DMS114 treated with DMSO at 0.1 percent for 48 hours (cell line): ENCODE measurements at regions not wholly inside any gene's neighbourhood (a gene's known extent, or its start where the extent isn't known, plus 50 kb on each side); places are given as distances from the start of the nearest gene placed in this dataset.
"Not testable (repeated sequence)": the region's sequence is repeated elsewhere in the genome, so short reads cannot be mapped to it uniquely, and the experiment has no call there.

Source experiments
- DNase-seq: peaks from one replicate; lab custom pipeline; 2025; ENCODE audit not compliant: unreplicated experiment; lab: John Stamatoyannopoulos, UW

DNA sequence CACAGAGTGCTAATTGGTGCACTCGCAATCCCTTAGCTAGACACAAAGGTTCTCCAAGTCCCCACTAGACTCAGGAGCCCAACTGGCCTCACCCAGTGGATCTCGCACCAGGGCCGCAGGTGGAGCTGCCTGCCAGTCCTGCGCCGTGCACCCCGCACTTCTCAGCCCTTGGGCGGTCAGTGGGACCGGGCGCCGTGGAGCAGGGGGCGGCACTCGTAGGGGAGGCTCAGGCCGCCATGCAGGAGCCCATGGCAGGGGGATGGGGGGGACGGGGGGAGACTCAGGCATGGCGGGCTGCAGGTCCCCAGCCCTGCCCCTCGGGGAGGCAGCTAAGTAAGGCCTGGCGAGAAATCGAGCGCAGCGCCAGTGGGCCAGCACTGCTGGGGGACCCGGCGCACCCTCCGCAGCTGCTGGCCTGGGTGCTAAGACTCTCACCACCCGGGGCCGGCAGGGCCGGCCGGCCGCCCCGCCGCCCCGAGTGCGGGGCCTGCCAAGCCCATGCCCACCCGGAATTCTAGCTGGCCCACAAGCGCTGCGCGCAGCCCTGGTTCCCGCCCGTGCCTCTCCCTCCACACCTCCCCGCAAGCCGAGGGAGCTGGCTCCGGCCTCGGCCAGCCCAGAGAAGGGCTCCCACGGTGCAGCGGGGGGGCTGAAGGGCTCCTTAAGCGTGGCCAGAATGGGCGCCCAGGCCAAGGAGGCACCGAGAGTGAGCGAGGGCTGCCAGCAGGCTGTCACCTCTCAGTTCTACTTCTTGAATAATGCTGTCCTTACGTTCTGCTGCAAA is 258.2 kb downstream of the GALC start:
- DNase-seq = not testable (repeated sequence)

DNA sequence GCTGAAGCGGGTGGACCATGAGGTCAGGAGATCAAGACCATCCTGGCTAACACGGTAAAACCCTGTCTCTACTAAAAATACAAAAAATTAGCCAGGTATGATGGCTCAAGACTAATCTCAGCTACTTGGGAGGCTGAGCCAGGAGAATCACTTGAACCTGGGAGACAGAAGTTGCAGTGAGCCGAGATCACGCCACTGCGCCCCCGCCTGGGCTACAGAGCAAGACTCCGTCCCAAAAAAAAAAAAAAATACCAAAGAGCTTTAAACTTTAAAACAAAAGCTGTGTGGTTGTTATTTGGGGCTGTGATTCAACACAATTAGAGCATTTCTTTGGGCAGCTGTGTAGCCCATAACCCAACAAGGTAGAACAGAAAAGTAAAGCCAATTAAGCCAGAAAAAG is 259.9 kb downstream of the GALC start:
- not testable (repeated sequence) for DNase-seq

DNA sequence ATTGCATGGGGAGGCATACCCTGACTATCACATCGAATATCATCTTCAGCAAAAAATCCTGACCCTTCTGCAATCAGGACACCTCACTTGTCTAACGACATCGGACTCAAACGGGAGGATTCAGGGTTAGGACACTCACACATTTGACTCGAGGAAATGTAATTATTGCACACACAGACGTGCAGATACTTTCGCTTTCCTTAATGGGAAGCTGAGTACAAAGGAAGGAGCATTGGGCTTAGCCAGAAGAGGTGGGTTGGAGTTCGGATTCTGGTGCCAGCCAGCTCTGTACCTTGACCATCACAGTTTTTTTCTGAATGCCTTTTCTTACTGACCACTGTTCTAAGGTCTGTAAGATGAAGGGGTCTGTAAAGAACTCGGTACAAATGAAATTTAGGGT is 260.4 kb downstream of the GALC start:
- no peak for DNase-seq

DNA sequence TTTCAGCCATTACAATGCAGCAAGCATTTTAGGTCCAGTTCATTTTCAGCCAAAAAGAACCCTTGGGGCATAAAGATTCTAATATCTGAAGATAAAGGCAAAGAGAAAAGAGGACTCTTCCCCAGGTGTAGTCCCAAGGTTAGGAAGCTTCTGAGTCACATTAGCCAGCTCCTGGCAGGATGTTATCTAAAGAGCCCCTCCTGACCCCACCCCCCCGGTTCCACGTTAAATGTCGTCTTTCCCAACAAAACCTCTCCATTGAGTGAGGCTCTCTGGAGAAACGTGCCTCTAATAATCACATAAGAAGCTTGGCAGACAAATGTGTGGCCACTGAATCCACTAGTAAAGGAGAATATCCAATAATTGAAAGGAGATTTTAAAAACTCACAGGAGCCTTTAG is 267.7 kb downstream of the GALC start:
- DNase-seq = no peak

DNA sequence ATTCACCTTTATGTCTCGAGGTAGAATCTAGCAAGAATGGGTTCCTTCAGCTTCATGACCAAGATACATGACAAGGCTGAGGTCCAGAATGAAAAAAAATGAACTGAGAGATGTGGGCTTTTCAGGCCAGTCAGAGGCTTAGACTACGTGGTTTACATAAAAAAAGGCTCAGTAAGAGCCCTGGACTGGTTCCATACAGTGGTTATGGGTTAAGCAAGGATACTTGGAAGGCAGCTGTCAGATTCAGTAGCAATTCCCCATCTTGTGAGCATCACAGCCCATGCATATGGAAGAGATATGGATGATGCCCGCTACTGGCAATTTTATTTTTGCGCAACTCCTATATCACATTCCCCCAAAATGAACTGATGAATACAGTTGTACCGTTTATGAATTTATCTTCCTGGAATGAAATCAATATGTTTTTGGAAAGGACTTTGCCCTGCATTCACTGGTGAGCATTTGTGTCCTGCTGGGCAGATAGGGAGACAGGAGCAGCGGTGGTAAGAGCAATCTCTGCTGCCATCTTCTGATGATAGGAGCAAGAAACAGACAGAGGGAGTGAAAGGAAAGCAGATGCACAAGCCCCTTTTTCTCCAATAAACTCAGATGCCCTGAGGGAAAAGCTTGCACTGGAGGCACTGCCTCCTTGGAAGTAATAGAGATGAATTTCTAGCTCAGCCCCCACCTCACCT is 280.4 kb downstream of the GALC start:
- no peak for DNase-seq

DNA sequence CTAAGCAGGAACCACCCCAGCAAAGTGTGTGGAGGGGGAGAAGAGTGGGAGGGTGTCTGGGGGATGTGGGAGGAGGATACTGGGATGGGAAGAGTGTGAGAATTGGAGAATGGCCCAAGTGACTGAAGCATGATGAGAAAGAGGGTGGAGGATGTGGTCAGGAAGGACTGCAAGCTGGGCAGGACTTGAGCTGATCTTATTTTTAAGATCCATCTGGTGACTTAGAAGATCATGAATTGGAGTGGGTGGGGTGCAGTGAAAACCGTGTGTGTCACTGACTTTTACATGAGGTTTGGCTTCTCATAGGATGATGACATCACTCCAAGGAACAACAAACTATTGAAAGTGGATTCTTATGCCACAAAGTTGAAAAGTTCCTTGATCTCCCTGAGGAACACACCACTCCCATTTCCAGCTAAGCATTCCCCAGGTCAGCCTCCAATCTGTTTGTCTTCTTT is 287.5 kb downstream of the GALC start:
- DNase-seq = no peak

DNA sequence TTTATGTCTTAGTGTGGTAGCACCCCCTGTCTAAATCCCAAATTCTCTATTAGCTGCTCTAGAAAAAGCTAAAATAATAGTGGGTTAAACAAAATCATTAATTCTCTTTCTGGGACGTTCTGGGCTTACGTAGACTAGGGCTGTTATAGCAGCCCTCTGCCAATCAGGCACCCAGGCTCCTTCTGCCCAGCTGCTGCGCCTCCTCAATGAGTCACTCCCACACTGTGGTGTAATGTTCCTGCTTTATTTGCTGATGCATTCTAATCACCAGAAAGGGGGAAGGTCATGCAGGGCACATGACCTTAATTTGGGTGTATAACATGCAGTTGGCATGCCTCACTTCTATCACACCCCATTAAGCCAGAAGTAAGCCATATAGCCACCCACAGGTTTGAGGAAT is 294.5 kb downstream of the GALC start:
- no peak for DNase-seq

DNA sequence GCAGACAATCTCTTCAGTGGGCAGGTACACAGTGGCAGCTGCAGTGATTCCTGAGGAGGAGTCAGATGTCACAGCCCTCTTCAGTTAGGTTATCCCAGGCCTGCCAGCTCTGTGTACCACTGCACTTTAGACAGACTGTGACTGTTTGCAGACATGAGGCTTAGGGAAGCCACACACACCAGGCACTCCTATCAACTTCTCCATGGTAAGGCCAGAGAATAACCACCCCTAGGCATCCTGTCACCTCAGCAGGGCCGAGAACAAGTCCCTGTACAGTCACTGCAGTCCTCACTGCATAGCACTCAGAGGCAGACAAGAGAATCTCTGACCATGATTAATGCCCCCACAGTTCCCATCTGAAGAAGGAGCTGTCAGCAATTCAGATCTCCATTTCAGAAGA is 296.5 kb downstream of the GALC start:
- no peak for DNase-seq

DNA sequence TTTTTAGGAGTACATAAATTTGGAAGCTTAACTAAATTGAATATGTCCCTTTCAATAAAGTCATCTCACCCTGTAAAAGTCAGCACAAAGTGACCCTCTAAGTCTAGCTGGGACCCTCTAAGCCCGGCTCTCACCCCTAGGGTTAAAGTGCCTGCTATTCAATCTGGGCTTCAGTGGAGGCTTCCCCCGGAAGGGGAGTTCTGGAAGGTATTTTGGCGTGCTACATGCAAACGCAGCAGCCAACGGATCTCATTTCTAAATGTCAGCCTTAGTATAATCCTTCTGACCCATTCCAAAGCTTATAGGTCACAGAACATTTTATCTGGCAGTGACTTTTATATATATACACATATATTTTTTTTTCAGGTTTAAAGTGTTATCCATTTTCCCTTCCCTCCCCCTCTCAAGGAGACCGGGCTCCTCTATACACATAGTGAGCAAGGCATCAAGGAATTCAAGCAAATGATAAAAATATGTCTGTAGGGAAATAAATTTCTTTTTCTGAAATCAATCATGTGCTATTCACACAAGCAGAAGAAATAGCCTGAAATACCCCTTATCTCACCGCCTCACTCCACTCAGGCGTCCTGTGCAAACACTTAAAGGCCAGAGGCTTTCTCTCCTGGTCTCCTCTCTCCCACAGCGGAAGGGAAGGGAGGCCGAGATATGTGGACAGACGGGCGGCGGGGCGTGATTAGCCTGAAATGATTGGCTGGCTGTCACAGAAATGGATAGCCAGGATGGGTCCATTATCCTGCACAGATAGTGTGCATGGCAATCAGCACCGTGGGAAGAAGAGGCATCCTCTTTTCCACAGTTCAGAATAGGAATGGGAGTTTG is 301.7 kb downstream of the GALC start:
- DNase-seq = no peak

DNA sequence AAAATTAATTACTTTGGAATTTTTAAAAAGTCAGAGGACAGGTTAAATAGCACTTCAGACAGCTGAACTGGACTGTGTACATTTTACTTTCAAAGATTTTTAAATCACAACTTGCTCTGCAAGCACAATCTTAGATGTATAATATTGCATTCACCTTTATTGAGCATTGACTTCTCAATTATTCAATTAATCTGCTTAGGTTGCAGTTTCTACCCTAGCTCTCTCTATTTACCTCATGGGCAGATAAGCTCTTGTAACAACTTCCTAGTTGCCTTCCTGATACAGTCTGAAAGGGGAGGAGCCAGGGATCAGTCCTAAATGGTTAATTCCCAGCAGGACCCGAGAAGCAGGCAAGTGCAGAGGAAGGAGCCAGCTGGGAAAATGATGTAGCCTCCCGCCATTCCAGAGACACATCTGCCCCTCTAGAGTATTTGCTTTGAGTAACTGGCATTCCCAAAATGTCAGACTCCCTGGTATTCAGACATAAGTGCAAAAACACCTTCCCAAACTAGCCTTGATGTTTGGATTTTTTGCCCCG is 302.8 kb downstream of the GALC start:
- DNase-seq = no peak

DNA sequence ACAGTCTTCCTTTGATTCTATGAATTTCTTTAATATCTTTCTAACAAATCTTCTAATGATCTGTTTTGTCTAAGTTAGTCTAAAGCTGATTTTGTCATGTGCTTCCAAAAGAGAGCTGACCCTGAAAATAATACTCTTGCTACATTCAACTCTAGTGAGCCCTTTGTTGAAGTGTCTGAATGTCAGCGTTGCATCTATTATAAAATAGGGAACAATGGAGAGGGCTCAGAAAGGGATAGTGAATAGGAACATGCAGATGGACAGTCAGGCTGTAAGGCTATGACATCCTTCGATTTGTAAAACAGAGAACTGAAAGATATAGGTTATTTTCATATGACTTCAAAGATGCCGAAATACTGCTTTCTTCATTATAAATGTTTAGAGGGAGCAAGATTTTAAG is 304.5 kb downstream of the GALC start:
- no peak for DNase-seq

DNA sequence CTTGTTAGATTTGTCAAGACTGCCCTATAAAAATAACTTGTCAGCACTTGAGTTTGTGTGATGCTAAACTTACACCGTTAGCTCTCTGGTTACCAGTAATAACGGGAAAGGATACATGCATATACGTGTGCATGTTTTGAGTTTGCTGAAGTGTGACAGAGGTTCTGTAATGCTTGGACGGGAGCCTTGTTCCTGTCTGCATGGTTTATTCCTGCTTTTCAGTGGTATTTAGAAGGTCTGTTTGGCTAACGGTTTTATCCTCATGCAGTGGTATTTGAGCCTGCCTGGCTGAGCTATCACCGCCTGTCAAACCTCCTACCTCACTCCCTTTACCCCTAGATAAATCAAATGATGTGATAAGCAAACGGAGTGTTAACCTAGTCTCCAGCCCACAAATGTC is 305.6 kb downstream of the GALC start:
- DNase-seq = no peak

DNA sequence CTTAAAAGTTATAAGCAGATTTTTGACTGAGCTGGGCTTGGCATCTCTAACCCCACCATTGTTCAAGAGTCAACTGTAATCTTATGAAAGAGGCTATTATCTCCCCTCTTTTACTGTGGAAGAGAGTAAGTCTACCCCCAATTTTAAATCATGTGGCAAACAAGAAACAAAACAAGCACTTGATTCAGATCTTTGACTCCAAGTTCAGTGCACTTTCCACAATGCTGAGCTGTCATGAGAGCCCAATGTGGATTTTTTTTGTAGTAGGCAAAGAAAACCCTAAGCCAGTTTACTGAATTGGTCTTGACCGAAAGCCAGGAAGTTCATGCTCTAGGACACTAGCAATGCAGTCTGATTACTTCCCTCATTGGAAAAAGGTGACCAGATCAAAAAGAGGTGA is 306.2 kb downstream of the GALC start:
- DNase-seq = no peak

DNA sequence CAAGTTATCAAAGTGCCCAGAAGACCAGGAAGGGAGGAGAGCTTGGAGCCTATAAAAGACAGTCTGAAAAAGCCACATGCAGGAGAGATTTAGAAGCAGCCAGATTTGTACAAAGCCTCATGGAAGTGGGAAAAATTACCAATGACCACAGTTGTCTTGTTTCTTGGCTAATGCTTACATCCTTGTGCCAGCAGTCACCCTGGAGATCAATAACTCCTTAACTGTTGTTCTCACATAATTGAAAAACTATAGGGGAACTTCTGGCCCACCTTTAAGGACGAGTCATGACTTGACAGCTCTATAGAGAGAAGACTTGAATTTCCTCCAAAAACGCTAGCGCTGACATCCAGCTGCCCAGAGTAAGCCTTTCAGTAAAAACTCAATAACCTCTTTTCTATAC is 313.1 kb downstream of the GALC start:
- DNase-seq = no peak

DNA sequence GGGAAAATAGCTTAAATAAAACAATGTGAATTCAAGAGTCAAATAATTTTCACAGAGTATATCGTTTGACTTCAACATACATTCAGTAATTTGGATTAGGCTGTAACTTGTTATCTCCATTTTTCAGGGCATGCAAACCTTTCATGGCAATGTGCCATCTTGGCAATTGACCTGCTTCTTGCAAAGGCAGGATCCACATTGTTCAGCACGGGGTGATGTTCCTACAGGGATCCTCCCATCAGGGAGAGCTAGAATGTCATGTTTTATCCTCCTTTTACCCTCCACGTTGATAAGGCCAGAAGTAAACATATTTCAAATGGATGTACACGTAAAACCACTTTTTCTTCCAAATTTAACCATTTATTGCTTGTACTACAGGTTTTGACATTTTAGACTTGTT is 314.4 kb downstream of the GALC start:
- DNase-seq = no peak

DNA sequence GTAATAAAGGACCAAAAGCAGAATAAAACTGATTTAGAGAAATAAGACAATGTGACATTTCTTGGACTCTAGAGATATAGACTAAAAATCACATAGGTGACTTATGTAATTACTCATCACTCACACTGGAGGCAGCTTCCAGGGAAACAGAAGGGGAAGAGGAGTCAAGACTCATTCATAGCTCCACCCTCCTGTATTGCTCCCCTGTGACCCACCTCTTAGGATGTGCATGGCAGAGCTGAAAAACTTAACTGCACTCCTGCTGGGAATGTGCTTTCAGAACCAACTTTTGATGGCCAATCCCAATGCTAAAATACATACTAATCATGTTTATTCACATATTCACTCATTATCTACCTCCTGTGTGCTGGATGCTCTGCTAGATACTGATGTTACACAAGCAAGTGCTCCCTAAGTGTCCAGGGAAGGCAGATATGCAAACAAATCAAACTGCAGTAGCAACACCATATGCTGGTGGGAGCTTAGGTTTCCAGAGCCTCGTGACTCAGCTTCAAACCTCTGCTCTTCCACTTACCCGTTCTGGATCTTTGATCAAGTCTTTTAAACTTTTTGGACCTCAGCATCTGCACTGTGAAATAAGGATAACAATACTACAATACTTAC is 316.1 kb downstream of the GALC start:
- DNase-seq = no peak

DNA sequence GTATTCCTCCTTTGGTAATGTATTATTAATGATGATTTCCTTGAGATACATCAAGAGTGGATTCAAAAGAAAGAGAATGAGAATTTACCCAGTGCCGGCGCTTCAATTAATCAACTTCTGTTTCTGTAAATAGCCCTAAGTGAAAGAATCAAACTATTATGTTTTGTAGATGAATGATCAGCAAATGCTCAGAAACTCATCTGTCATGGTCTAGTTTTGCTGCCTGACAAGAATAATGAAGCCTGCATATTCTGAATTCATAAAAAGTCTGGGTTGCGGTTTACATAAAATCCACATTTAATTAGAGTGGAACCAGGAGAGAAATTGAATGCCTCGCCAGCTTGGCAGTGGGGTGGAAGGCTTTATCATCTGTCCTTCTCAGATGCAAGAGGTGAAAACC is 325.3 kb downstream of the GALC start:
- DNase-seq = no peak

DNA sequence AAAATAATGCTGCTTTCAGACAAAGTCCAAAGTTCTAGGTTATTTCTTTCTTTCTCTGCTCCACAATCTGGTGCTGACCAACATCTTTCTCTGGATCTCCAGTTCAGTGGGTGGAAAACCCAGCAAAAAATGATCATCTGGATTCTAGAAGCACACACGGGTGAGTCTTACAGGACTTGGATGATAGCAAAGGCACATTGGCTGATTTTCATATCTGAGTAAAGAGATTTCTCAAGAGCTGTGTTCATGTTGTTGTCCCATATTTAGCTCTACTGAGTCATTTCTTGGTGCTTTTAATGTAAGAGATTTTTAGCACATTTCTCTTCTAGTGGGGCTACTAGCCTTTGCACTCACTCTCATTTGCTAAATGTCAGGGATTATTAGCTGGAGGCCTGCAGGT is 336.7 kb downstream of the GALC start:
- DNase-seq = no peak

DNA sequence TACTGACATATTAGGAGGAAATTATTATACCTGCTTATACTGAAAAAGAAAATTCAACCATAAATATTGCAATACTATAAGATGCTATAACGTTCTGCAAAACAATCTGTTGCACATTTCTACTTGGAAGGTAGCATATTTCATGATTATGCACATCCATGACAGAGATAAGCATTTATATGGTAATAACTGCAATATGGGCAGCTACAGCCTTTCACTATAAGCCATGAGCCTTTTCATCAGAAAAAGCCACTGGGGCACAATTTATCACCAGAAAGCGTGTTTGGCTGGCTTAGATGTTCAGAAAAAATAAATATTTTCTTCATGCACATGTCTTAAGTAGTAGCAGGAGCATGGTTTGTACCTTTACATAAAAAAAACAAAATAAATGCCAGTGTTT is 340.7 kb downstream of the GALC start:
- DNase-seq = no peak

DNA sequence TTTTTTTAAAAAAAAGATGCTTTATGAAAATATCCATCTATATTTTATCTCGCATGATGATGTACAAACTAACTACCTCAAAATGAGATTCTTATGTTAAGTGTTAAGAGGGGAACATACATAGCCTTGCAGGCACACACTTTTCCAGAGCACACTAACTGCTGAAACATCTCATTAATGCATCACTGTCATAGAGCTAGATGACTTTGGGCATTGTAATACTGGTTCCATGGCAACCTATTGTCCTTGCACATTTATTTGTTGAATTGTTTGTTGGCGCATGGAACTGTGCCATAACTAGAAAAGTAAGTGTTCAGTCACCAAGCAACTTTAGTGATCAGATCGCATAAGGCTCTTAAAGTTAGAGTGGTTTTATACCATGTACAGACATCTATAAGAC is 348.3 kb downstream of the GALC start:
- no peak for DNase-seq

DNA sequence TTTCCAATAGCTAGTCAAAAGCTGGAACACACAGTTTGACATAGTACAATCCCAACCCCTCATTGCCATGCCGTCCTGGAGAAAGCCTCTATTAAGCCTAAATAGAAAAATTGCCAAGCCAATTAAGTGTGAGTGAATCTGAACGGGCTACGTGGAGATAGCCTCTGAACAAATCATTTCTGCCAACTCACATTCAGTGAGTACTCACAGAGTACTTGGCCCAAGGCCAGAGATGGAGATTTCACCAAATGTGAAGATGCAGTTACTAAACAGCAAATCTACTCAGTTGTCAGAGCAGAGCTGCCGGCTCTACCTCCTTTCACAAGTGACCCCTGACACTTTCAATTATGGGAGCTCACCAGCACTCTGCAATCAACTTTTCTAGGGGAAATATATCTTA is 350.0 kb downstream of the GALC start:
- no peak for DNase-seq
